ENCODE measurements at regions not wholly inside any gene's neighbourhood (a gene's known extent, or its start where the extent isn't known, plus 50 kb on each side); places are given as distances from the start of the nearest gene placed in this dataset.

- Histone ChIP-seq H3K9me3 (ENCODE audit: control insufficient read depth, low read length) (no peaks in the 10 kb centered on the region), H3K27me3 (ENCODE audit: control insufficient read depth, insufficient read depth, low read length, poor library complexity, severe bottlenecking) (no peaks in the 10 kb centered on the region), H3K4me3 (ENCODE audit: insufficient read depth, low read depth, low read length) (no peak overlapping the region), H3K27ac (ENCODE audit: insufficient read depth, low read depth, low read length, poor library complexity, severe bottlenecking) (no peak overlapping the region), H3K4me1 (ENCODE audit: control insufficient read depth, insufficient read depth, low read length) (peaks cover 38% of the 10 kb centered on the region), H3K36me3 (ENCODE audit: control insufficient read depth, insufficient read depth, low read length) (no peaks in the 10 kb centered on the region)
- 89 to 92% methylated on average over 3 of the region's 3 CpGs for WGBS, 2 experiments
These were observed 122.0 kb upstream of the ADGRL2 start for GRCh38 chr1:81678779-81679178.

- Histone ChIP-seq H3K4me1 (ENCODE audit: control insufficient read depth, insufficient read depth, low read length) (no peaks in the 10 kb centered on the region), H3K9me3 (ENCODE audit: control insufficient read depth, low read length) (no peaks in the 10 kb centered on the region), H3K27ac (ENCODE audit: insufficient read depth, low read depth, low read length, poor library complexity, severe bottlenecking) (no peak overlapping the region), H3K36me3 (ENCODE audit: control insufficient read depth, insufficient read depth, low read length) (no peaks in the 10 kb centered on the region), H3K4me3 (ENCODE audit: insufficient read depth, low read depth, low read length) (no peak overlapping the region), H3K27me3 (ENCODE audit: control insufficient read depth, insufficient read depth, low read length, poor library complexity, severe bottlenecking) (no peaks in the 10 kb centered on the region)
These were observed 128.0 kb upstream of the ADGRL2 start for GRCh38 chr1:81672766-81673165.

- 90 to 92% methylated on average over 3 of the region's 3 CpGs for WGBS, 2 experiments
- Histone ChIP-seq H3K9me3 (ENCODE audit: control insufficient read depth, low read length) (no peaks in the 10 kb centered on the region), H3K4me1 (ENCODE audit: control insufficient read depth, insufficient read depth, low read length) (no peaks in the 10 kb centered on the region), H3K27me3 (ENCODE audit: control insufficient read depth, insufficient read depth, low read length, poor library complexity, severe bottlenecking) (no peaks in the 10 kb centered on the region), H3K36me3 (ENCODE audit: control insufficient read depth, insufficient read depth, low read length) (no peaks in the 10 kb centered on the region), H3K27ac (ENCODE audit: insufficient read depth, low read depth, low read length, poor library complexity, severe bottlenecking) (no peak overlapping the region), H3K4me3 (ENCODE audit: insufficient read depth, low read depth, low read length) (no peak overlapping the region)
These were observed 129.7 kb upstream of the ADGRL2 start for GRCh38 chr1:81671038-81671437.

- H3K4me1 ChIP-seq (ENCODE audit: control insufficient read depth, insufficient read depth, low read length): no peaks in the 10 kb centered on the region
- no peak overlapping the region for H3K4me3 ChIP-seq (ENCODE audit: insufficient read depth, low read depth, low read length)
- no peaks in the 10 kb centered on the region for H3K36me3 ChIP-seq (ENCODE audit: control insufficient read depth, insufficient read depth, low read length)
- WGBS, 2 experiments: 95% methylated on average over 5 to 6 of the region's 6 CpGs
- H3K9me3 ChIP-seq (ENCODE audit: control insufficient read depth, low read length): no peaks in the 10 kb centered on the region
- H3K27ac ChIP-seq (ENCODE audit: insufficient read depth, low read depth, low read length, poor library complexity, severe bottlenecking): no peak overlapping the region
- no peaks in the 10 kb centered on the region for H3K27me3 ChIP-seq (ENCODE audit: control insufficient read depth, insufficient read depth, low read length, poor library complexity, severe bottlenecking)
These were observed 130.4 kb upstream of the ADGRL2 start for GRCh38 chr1:81670286-81670685.

- Histone ChIP-seq H3K4me3 (ENCODE audit: insufficient read depth, low read depth, low read length) (no peak overlapping the region), H3K36me3 (ENCODE audit: control insufficient read depth, insufficient read depth, low read length) (no peaks in the 10 kb centered on the region)
- WGBS, 2 experiments: 88 to 100% methylated on average over 1 to 2 of the region's 2 CpGs
These were observed 134.1 kb upstream of the ADGRL2 start for GRCh38 chr1:81666586-81666985.

GRCh38 chr1:81664341-81664740 lies 136.4 kb upstream of the ADGRL2 start:
- Histone ChIP-seq H3K4me3 (ENCODE audit: insufficient read depth, low read depth, low read length) (no peak overlapping the region), H3K9me3 (ENCODE audit: control insufficient read depth, low read length) (no peaks in the 10 kb centered on the region), H3K27me3 (ENCODE audit: control insufficient read depth, insufficient read depth, low read length, poor library complexity, severe bottlenecking) (no peaks in the 10 kb centered on the region), H3K36me3 (ENCODE audit: control insufficient read depth, insufficient read depth, low read length) (no peaks in the 10 kb centered on the region), H3K4me1 (ENCODE audit: control insufficient read depth, insufficient read depth, low read length) (no peaks in the 10 kb centered on the region), H3K27ac (ENCODE audit: insufficient read depth, low read depth, low read length, poor library complexity, severe bottlenecking) (no peak overlapping the region)
- 20 to 21% methylated on average over 1 of the region's 1 CpG for WGBS, 2 experiments

More at GRCh38 chr1:81666586-81666985, 134.1 kb upstream of the ADGRL2 start:
- Histone ChIP-seq H3K27me3 (ENCODE audit: control insufficient read depth, insufficient read depth, low read length, poor library complexity, severe bottlenecking) (no peaks in the 10 kb centered on the region), H3K9me3 (ENCODE audit: control insufficient read depth, low read length) (no peaks in the 10 kb centered on the region), H3K4me1 (ENCODE audit: control insufficient read depth, insufficient read depth, low read length) (no peaks in the 10 kb centered on the region), H3K27ac (ENCODE audit: insufficient read depth, low read depth, low read length, poor library complexity, severe bottlenecking) (no peak overlapping the region)

GRCh38 chr1:81662913-81663526 lies 137.7 kb upstream of the ADGRL2 start:
- WGBS, 2 experiments: 58 to 66% methylated on average over 7 of the region's 8 CpGs
- Histone ChIP-seq H3K36me3 (ENCODE audit: control insufficient read depth, insufficient read depth, low read length) (no peaks in the 10 kb centered on the region), H3K4me3 (ENCODE audit: insufficient read depth, low read depth, low read length) (no peak overlapping the region), H3K27me3 (ENCODE audit: control insufficient read depth, insufficient read depth, low read length, poor library complexity, severe bottlenecking) (no peaks in the 10 kb centered on the region), H3K9me3 (ENCODE audit: control insufficient read depth, low read length) (no peaks in the 10 kb centered on the region), H3K4me1 (ENCODE audit: control insufficient read depth, insufficient read depth, low read length) (no peaks in the 10 kb centered on the region), H3K27ac (ENCODE audit: insufficient read depth, low read depth, low read length, poor library complexity, severe bottlenecking) (no peak overlapping the region)

GRCh38 chr1:81660286-81660685 lies 140.4 kb upstream of the ADGRL2 start:
- no peaks in the 10 kb centered on the region for H3K36me3 ChIP-seq (ENCODE audit: control insufficient read depth, insufficient read depth, low read length)
- H3K27me3 ChIP-seq (ENCODE audit: control insufficient read depth, insufficient read depth, low read length, poor library complexity, severe bottlenecking): no peaks in the 10 kb centered on the region
- no peak overlapping the region for H3K27ac ChIP-seq (ENCODE audit: insufficient read depth, low read depth, low read length, poor library complexity, severe bottlenecking)
- no peaks in the 10 kb centered on the region for H3K9me3 ChIP-seq (ENCODE audit: control insufficient read depth, low read length)
- no peak overlapping the region for H3K4me3 ChIP-seq (ENCODE audit: insufficient read depth, low read depth, low read length)
- H3K4me1 ChIP-seq (ENCODE audit: control insufficient read depth, insufficient read depth, low read length): no peaks in the 10 kb centered on the region

- H3K27ac ChIP-seq (ENCODE audit: insufficient read depth, low read depth, low read length, poor library complexity, severe bottlenecking): no peak overlapping the region
- no peaks in the 10 kb centered on the region for H3K36me3 ChIP-seq (ENCODE audit: control insufficient read depth, insufficient read depth, low read length)
- no peak overlapping the region for H3K4me3 ChIP-seq (ENCODE audit: insufficient read depth, low read depth, low read length)
- 92 to 94% methylated on average over 3 of the region's 3 CpGs for WGBS, 2 experiments
- H3K27me3 ChIP-seq (ENCODE audit: control insufficient read depth, insufficient read depth, low read length, poor library complexity, severe bottlenecking): no peaks in the 10 kb centered on the region
- H3K9me3 ChIP-seq (ENCODE audit: control insufficient read depth, low read length): no peaks in the 10 kb centered on the region
- H3K4me1 ChIP-seq (ENCODE audit: control insufficient read depth, insufficient read depth, low read length): no peaks in the 10 kb centered on the region
These were observed 146.1 kb upstream of the ADGRL2 start for GRCh38 chr1:81654657-81655056.

- no peaks in the 10 kb centered on the region for H3K27me3 ChIP-seq (ENCODE audit: control insufficient read depth, insufficient read depth, low read length, poor library complexity, severe bottlenecking)
- H3K4me1 ChIP-seq (ENCODE audit: control insufficient read depth, insufficient read depth, low read length): no peaks in the 10 kb centered on the region
- WGBS, 2 experiments: 91 to 95% methylated on average over 8 of the region's 8 CpGs
- H3K9me3 ChIP-seq (ENCODE audit: control insufficient read depth, low read length): no peaks in the 10 kb centered on the region
- H3K4me3 ChIP-seq (ENCODE audit: insufficient read depth, low read depth, low read length): no peak overlapping the region
- H3K27ac ChIP-seq (ENCODE audit: insufficient read depth, low read depth, low read length, poor library complexity, severe bottlenecking): no peak overlapping the region
- no peaks in the 10 kb centered on the region for H3K36me3 ChIP-seq (ENCODE audit: control insufficient read depth, insufficient read depth, low read length)
These were observed 146.6 kb upstream of the ADGRL2 start for GRCh38 chr1:81654147-81654546.

GRCh38 chr1:81650776-81651175 lies 150.0 kb upstream of the ADGRL2 start:
- Histone ChIP-seq H3K36me3 (ENCODE audit: control insufficient read depth, insufficient read depth, low read length) (no peaks in the 10 kb centered on the region), H3K9me3 (ENCODE audit: control insufficient read depth, low read length) (no peaks in the 10 kb centered on the region), H3K4me3 (ENCODE audit: insufficient read depth, low read depth, low read length) (no peak overlapping the region), H3K27ac (ENCODE audit: insufficient read depth, low read depth, low read length, poor library complexity, severe bottlenecking) (no peak overlapping the region), H3K27me3 (ENCODE audit: control insufficient read depth, insufficient read depth, low read length, poor library complexity, severe bottlenecking) (no peaks in the 10 kb centered on the region), H3K4me1 (ENCODE audit: control insufficient read depth, insufficient read depth, low read length) (no peaks in the 10 kb centered on the region)
